Renal pelvis (tissue), 1 donor: ENCODE measurements at regions not wholly inside any gene's neighbourhood (a gene's known extent, or its start where the extent isn't known, plus 50 kb on each side); places are given as distances from the start of the nearest gene placed in this dataset.
"Not testable (repeated sequence)": the region's sequence is repeated elsewhere in the genome, so short reads cannot be mapped to it uniquely, and the experiment has no call there.

ENCODE experiments used
- DNase-seq: peaks from one replicate; pipeline ENCODE4 v3.0.0-alpha.2; 2013

GRCh38 chr21:35398346-35398982 is 349.4 kb upstream of the RUNX1 start:
- no peak for DNase-seq

DNA sequence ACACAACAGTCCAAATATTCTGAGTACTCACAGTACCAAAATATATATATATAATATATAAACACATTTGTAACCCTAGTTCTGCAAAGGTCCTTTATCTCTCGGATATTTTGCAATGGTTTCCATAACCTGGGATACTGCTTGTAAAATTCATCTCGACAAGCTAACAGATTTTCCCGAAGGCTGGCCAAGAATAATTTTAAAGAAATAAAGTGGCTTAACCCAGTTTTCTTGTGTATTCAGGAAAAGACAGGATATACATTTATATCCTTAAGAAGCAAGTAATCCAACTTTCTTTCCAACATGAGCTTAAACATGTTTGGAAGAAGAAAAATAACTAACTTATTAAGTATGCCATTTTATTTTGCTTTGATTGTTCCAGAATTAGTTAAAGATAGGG is 348.7 kb upstream of the RUNX1 start:
- DNase-seq = no peak

- DNase-seq = no peak
Measured at GRCh38 chr21:35396655-35397054, 347.6 kb upstream of the RUNX1 start.

DNA sequence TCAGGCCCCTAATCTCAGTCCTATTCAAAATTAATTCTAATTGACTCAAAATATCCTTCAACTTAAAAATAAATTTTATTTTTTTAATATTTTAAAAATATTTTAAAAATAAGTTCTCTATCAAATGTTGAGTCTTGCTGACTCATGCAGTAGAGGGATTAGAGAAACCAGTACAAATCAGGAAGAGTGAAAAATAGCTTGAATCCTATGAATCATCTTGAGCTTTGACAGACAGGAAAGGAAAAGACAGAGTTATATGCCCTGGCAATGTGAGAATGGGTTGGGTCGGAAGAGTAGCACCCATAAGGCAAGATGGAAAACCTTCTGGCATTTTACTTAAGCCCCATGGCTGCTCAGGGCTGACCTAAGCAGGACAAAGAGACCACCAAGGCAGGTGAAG is 346.6 kb upstream of the RUNX1 start:
- no peak for DNase-seq

DNA sequence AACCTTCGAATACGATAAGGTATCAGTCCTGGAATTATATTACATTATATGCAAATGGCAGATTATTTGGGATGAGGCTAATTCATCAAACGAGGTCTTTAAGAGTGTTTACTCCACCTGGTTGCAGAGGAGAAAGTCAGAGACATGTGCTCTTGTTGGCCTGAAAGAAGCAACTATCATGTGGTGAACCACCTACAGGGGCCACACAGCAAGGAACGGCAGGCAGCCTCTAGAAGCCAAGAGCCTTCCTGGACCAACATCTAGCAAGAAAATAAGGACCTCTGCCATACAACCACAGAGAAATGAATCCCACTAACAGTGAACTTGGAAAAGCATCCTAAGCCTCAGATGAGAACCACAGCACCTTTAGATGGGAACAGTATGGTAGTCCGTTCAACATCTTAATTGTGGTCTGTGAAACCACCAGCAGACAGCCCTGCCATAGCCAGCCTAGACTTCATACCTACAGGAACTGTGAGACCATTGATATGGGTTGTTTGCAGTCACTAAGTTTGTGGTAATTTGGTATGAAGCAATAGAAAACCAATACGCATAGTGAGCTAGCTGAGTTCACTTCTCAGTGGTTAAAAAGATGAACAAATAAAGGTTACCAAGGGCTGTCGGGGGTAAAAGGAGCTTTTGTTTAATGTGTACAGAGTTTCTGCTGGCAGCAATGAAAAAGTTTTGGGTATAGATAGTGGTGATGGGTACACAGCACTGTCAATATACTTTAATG is 345.7 kb upstream of the RUNX1 start:
- DNase-seq = no peak

GRCh38 chr21:35394049-35394448 is 344.9 kb upstream of the RUNX1 start:
- DNase-seq = no peak

DNA sequence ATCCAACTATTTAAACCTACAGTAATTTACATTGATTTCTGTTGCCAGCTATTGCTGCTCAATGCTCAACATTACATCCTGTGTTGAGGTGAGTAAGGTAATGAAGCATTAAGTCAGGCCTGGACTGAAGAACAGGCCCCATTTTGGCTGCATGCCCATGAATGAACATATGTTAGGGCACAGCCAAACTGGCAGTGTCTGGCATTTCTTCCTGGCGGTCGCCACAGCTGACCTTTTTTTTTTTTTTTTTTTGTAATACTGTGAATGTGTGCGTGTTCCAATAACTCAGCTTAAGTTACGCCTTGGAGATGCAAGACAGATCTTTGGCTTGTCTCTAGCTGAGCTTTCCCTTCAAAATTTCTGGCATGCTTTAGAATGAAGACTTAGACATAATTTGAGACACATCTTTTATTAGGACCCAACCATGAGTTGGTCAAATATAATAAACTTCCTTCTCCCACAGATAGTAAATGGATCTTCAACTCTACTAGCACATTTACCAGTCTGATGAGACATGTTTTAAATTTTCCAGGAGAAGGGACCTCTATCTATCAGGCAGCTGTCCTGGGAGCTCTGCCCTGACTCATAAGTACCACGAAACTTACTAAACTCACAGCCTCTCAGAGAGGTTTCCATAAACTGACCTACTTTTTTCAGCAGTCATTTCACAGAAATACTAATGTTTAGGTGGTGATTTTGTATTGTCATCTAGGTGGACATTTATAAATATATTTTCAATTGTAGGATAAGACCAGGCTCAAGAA is 341.1 kb upstream of the RUNX1 start:
- DNase-seq = peak; percentile 30

DNA sequence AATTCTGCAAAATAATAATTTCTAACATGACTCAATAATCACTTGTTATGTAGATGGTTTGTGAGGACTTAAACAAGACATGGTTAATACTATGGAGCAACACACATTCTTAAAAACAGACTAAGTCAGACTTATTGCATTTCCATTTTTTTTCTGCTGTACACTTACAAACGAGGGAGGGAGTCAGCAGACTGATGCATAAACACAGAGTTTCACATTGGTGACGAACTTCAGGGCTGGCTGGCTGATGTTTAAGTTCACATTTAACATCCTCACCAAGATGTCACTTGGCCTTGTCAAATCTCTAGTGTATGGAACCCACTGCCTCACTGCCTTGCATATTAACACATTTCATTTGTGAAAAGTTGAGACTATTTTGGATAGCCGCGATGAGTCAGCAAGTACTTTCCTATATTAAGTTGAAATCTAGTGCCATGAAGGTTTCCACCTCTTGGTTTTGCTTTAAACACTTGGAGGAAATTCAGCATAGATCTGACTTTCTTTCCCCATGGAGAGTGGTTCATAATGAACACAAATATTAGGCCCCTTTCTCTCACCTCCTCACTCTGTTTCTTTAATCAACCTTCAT is 337.5 kb upstream of the RUNX1 start:
- DNase-seq = no peak

- no peak for DNase-seq
Measured at GRCh38 chr21:35384375-35384774, 335.3 kb upstream of the RUNX1 start.

GRCh38 chr21:35382696-35383095 is 333.6 kb upstream of the RUNX1 start:
- no peak for DNase-seq

DNA sequence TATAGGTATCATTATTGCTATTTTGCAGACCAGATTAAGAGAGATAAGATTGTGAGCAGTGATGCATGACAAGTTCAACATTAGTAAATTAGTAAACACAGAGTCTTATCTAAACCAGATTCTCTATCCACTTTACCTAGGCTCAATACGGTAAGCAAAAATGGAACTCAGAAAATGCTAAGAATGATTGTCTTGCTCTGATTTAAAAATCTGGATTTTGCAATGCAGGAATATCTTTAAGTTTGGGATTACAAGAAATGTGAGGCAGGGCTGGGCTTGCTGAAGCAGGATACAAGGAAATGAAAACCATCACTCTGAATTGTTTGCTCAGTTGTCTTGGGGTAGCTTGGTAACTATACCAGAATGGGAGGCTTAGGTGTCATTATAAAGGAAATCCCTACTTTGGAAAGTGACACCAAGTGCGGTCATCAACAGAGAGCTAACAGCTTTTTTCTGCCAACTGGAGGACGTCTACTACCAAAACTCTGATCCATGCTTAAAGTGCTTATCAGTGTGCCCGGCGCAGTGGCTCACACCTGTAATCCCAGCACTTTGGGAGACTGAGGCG is 332.7 kb upstream of the RUNX1 start:
- DNase-seq = no peak

GRCh38 chr21:35380304-35380703 is 331.2 kb upstream of the RUNX1 start:
- DNase-seq = not testable (repeated sequence)

- no peak for DNase-seq
Measured at GRCh38 chr21:35378881-35379280, 329.8 kb upstream of the RUNX1 start.

- DNase-seq = no peak
Measured at GRCh38 chr21:35377505-35378090, 328.5 kb upstream of the RUNX1 start.

DNA sequence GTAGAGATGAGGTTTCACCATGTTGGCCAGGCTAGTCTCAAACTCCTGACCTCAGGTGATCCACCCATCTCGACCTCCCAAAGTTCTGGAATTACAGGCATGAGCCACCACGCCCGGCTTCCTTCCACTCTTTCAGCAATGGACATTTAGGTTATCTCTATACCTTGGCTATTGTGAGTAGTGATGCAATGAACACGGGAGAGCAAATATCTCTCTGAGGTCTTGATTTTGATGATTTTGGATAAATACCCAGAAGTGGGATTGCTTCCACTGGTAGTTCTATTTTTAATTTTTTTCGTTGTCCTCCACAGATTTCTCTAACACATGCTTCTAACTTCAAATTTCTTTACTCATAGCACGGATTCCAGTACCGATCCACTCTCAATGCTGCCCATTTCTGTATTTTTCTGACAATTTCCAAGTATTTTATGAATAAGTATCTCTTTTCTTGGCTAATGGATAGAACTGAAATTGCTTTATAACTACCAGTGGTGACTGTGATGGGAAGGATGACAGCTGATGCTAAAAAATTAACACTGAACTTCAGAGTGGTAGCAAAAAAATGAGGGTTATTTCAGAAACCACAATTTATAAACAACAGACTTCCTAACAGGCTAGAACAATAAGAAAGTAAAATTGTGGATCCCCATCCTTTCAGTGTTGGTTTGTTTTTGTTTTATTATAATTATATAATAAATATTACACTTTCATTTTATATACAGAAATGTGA is 327.5 kb upstream of the RUNX1 start:
- no peak for DNase-seq

- DNase-seq = no peak
Measured at GRCh38 chr21:35375115-35375514, 326.0 kb upstream of the RUNX1 start.

GRCh38 chr21:35373998-35374397 is 324.9 kb upstream of the RUNX1 start:
- no peak for DNase-seq

GRCh38 chr21:35372201-35372600 is 323.1 kb upstream of the RUNX1 start:
- DNase-seq = no peak

GRCh38 chr21:35370671-35371070 is 321.6 kb upstream of the RUNX1 start:
- DNase-seq = no peak

- no peak for DNase-seq
Measured at GRCh38 chr21:35370071-35370470, 321.0 kb upstream of the RUNX1 start.

- DNase-seq = no peak
Measured at GRCh38 chr21:35368326-35368725, 319.2 kb upstream of the RUNX1 start.
